NCI-H748 (cell line): ENCODE measurements at regions not wholly inside any gene's neighbourhood (a gene's known extent, or its start where the extent isn't known, plus 50 kb on each side); places are given as distances from the start of the nearest gene placed in this dataset.

Source experiments
- DNase-seq: peaks from one replicate; lab custom pipeline; 2025; ENCODE audit not compliant: unreplicated experiment; lab: John Stamatoyannopoulos, UW

DNA sequence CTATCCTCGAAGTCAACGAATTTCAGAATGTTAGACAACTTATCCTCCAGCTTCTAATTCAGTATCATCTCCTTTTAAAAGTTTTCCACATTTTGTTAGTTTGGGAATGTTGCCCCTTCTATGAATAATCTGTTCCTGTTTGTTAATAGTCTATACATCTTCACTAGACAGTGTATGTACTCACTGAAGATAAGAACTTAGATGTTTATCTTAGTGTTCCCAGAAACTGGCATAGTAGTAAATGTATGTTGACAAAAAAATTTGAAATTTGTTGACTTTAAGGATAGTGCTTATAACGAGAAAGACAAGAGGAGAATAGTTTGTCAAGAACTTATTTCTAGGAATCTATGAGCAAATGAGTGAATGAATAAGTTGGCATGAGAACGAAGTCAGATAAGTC is 162.0 kb upstream of the GULP1 start:
- DNase-seq: no peak

- no peak for DNase-seq
Measured at GRCh38 chr2:188130317-188130716, 161.4 kb upstream of the GULP1 start.

DNA sequence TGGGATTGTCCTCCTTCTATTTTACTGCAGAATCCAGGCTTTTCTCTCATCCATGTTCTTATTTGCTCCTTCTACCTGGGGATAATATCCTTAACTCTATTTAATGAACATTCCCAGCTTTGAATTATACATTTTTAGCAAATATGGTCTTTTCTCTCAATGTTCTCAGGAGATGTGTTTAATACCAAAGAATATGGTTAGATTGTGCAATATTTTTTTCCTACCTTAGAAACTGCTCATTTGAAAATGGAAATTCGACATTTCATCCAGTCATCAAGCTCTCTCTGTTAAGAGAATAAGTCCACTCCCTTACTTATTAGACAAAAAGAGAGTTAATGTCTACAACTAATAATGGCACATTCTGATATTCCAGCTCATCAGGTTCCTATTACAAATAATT is 160.4 kb upstream of the GULP1 start:
- no peak for DNase-seq

- DNase-seq: peak; percentile 49
Measured at GRCh38 chr2:188132385-188132784, 159.3 kb upstream of the GULP1 start.

DNA sequence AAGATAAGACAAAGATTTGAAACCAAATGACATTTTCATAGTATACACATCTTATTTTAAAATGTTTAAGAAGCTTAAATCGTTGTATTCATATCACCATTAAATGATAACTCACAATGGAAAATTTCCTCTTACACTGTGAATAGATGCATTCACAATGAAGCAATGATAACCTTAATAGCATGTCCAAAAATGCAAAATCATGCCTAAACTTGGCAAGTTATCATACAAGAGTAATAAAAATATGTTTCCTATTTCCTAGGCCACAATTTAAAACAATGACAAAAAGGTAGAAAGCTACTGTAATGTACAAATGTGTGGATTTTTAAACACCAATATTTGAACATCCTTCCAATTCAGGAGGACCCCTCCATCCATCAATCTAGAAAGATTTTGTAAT is 157.4 kb upstream of the GULP1 start:
- no peak for DNase-seq

GRCh38 chr2:188138313-188138712 is 153.4 kb upstream of the GULP1 start:
- no peak for DNase-seq

DNA sequence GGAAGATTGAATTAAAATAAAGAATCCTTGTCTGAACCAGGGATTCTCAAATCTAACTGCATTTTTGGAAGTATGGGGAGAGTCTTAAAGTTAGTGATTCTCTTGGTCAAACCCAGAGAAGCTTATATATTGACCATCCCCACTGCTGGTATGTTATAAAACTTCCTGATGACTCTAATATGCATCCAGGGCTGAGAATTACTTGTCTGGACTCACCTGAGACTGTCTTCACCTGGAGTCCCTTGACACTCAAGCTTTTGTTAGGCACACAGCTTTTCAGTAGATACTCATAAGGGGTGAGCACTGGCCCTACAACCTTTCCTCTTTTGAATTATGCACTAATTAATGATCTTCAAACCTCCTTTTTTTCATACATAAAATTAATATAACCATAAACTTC is 149.6 kb upstream of the GULP1 start:
- DNase-seq: no peak

GRCh38 chr2:188142636-188143295 is 148.9 kb upstream of the GULP1 start:
- DNase-seq: no peak

GRCh38 chr2:188145885-188146284 is 145.8 kb upstream of the GULP1 start:
- no peak for DNase-seq

DNA sequence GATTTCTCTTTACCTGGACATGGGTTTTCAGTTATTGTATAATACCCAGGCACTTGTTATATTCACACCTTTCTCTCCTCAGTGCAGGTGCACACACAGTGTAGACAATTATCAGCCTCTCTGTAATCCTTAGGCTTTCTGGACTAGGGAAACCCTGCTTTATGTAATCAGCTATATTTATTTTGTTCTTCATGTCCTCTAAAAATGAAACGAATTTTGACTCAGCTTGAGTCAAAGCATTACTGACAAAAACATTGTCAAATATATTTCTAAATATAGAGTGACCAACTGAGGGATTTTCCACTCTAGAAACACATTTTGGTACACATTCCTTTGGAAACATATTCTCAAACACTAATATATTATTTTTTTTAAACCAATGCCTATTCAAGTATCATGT is 144.8 kb upstream of the GULP1 start:
- peak; percentile 67 for DNase-seq

DNA sequence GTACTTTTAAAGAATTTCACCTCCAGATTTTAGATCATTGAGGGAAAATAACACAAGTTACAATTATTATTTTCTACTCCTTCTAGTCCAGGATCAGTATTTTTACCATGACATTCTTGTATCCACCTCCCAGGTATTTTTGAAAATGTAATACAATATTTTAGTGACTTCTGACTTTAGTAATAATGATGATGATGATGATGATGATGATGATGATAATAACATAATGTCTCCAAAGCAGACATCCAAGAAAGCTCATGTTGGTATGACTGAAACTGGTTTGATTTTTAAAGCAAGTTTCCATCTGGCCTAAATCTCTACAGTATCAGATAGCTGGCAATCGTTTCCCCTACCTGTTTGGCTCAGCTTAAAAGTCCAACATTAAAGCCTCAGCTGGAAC is 140.0 kb upstream of the GULP1 start:
- no peak for DNase-seq

GRCh38 chr2:188158337-188159100 is 133.2 kb upstream of the GULP1 start:
- DNase-seq: no peak

DNA sequence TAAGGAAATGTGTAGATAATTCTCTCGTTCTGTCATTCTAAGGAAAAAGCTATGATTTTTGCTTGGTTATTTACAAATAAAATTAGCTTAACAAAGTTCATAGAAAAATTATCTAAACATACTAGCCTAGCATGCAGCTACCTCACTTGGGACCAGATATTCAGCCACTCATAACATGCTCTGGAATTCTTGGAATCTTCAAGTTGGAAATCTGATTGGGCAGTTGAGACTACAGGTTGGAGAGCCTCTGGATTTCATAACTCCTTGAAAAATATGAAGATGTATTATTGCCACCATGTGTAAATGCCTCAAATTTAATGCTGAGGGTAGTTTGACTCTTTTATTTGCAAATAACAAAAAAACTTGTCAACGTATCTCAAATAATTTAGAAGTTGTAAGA is 132.2 kb upstream of the GULP1 start:
- no peak for DNase-seq

GRCh38 chr2:188170356-188170755 is 121.3 kb upstream of the GULP1 start:
- DNase-seq: no peak

DNA sequence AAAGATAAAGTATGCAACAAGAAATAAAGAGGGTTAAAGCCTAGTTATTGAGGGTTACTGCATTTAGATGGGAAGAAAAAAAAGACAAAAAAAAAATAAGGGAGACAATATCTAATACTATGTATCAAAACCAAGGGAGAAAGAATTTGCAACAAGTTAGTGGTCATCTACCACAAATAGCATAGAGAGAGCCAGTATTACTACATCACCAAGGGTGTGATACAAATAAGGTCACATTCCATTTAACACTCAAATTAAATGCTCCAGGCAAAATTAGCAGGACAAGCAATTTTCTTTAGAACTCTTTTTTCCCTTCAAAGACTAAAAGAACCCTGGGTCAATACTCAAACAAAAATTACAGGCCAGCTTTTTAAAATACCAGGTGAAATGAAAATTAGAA is 115.1 kb upstream of the GULP1 start:
- no peak for DNase-seq

- DNase-seq: no peak
Measured at GRCh38 chr2:188181067-188181838, 110.4 kb upstream of the GULP1 start.

- no peak for DNase-seq
Measured at GRCh38 chr2:188181884-188182283, 109.8 kb upstream of the GULP1 start.

- peak; percentile 59 for DNase-seq
Measured at GRCh38 chr2:188187726-188188125, 103.9 kb upstream of the GULP1 start.

DNA sequence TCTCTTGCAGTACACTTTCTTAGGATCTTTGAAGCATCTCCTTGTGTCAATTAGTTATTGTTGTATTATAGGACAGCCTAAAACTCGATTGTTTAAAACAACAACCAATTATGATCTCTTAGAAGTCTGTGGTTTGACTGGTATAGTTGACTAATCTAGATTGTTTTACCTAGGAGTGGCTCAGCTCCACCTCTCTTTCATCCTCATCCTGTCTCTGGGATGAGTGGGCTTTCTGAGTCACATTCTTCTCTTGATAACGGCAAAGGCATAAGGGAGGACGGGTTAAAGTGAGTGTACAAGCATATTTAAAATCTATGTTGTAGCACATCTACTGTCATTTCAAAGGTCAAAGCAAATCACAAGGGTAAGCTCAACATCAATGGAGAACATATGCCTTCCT is 102.3 kb upstream of the GULP1 start:
- no peak for DNase-seq

DNA sequence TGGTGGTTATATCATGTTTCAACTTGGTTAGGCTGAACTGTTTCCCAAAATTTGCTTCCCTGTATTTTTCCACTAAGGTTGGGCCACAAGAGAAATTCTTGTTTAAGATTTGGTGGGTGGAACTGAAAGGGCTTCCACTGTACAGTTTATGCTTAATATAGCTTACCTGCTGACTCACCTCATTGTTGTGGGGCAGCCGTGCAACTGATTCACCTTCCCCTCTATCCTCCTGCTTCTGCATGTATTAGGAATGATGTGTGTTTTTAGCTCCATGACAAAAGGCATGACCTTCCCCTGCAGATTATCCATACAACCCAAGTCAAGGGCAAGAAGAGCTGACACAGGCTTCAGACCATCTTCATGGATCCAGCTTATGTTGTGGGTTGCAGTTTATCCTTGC is 98.4 kb upstream of the GULP1 start:
- DNase-seq: no peak

GRCh38 chr2:188196343-188197008 is 95.2 kb upstream of the GULP1 start:
- DNase-seq: no peak
